IMR-90 (cell line): ENCODE measurements at regions not wholly inside any gene's neighbourhood (a gene's known extent, or its start where the extent isn't known, plus 50 kb on each side); places are given as distances from the start of the nearest gene placed in this dataset.

ENCODE experiments used
- CTCF ChIP-seq: conservative IDR thresholded peaks from 2 replicates; pipeline ENCODE4 v1.5.1; 2012; ENCODE audit warnings: mild to moderate bottlenecking, low read depth, low read length, improper control_type of control experiment
- POLR2A ChIP-seq: IDR thresholded peaks from 2 replicates; pipeline ENCODE4 v1.6.1; 2012; ENCODE audit warnings: mild to moderate bottlenecking, low read depth, low read length
- RAD21 ChIP-seq: IDR thresholded peaks from 2 replicates; pipeline ENCODE4 v1.6.1; 2012; ENCODE audit warnings: low read length, improper control_type of control experiment

- no peak for TF ChIP-seq POLR2A
- no peak for TF ChIP-seq RAD21
- no peak for TF ChIP-seq CTCF
These were observed 163.4 kb downstream of the HSD17B3 start for GRCh38 chr9:96138616-96139015.
